ENCODE measurements at regions not wholly inside any gene's neighbourhood (a gene's known extent, or its start where the extent isn't known, plus 50 kb on each side); places are given as distances from the start of the nearest gene placed in this dataset.

DNA sequence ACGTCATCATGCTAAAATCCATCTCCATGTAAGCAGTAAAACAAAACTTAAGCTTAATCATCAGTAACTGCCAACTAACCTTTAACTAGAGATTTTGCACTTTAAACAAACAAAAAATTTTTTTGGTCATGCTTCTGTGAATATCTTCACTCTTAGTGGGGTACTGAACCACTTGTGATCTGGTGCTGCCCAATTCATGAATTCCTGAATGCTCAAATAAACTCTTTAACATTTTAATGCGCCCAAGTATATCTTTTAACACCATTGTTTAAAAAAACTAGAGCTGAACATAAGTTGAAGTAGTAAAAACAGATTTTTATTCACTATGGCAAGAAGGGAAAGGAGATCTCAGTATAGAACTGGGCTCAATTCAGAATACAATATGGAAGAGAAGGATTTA lies 196.9 kb upstream of the USP24 start:
- no peak for DNase-seq (ENCODE audit: low spot score in 2 of 2)
- no peaks in the 10 kb centered on the region for H3K9me3 ChIP-seq
- WGBS, result 87% methylated on average over 2 of the region's 2 CpGs

DNA sequence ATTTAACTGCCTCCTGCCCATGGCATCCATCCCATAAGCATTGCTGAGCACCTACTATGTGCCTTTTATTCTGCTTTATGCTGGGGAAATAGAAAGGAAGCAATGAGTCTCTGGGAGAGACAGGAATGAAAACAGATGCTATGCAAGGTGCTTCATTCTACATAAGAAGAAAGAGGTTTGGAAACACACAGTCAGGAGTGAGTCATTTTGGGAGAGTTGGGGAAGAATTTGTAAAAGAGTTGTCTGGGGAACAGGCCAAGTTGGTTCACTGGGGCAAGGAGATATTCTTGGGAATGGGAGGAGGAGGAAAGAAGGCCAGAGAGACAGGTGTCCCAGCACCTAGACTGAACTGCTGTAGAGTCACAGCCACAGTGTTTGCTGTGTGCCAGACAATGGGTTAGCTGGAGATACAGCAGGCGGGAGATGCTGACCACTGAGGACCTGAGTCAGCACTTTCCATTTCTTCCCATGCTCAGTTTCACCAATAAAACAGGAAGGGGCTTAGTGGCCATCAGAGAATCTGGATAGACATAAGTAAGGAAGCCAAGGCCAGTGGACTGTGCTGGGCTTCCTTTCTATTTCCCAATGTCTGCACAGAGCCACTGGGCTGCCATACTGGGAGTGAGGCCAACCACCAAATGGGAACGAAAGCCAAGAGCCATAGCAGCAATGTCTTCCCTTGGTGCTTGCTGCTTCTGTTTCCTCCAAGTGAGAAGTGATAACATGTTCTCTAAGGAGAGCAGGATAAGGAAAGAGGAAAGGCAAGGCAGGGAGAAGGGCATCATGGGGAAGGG lies 187.7 kb upstream of the USP24 start:
- Histone ChIP-seq H3K4me3 (no peak overlapping the region), H3K36me3 (no peaks in the 10 kb centered on the region), H3K4me1 (peaks cover 7% of the 10 kb centered on the region), H3K9me3 (no peaks in the 10 kb centered on the region), H3K27me3 (no peaks in the 10 kb centered on the region), H3K27ac (no peak overlapping the region)
- 94% methylated on average over 2 of the region's 2 CpGs for WGBS
- TF ChIP-seq, protein P1, sequence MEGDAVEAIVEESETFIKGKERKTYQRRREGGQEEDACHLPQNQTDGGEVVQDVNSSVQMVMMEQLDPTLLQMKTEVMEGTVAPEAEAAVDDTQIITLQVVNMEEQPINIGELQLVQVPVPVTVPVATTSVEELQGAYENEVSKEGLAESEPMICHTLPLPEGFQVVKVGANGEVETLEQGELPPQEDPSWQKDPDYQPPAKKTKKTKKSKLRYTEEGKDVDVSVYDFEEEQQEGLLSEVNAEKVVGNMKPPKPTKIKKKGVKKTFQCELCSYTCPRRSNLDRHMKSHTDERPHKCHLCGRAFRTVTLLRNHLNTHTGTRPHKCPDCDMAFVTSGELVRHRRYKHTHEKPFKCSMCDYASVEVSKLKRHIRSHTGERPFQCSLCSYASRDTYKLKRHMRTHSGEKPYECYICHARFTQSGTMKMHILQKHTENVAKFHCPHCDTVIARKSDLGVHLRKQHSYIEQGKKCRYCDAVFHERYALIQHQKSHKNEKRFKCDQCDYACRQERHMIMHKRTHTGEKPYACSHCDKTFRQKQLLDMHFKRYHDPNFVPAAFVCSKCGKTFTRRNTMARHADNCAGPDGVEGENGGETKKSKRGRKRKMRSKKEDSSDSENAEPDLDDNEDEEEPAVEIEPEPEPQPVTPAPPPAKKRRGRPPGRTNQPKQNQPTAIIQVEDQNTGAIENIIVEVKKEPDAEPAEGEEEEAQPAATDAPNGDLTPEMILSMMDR (IDR thresholded peaks at IDR 0.05), result no peak
- TF ChIP-seq POLR2A (IDR thresholded peaks at IDR 0.05), result no peak
- TF ChIP-seq POLR2AphosphoS5 (IDR thresholded peaks at IDR 0.05), result no peak
- TF ChIP-seq EP300 (IDR thresholded peaks at IDR 0.05), result no peak
- DNase-seq (ENCODE audit: low spot score in 2 of 2), result no peak

More for the DNA sequence above, 196.9 kb upstream of the USP24 start:
- Histone ChIP-seq H3K27me3 (no peaks in the 10 kb centered on the region), H3K4me1 (no peaks in the 10 kb centered on the region), H3K27ac (no peak overlapping the region), H3K36me3 (no peaks in the 10 kb centered on the region), H3K4me3 (no peak overlapping the region)
- TF ChIP-seq POLR2A (IDR thresholded peaks at IDR 0.05), result no peak
- no peak for TF ChIP-seq POLR2AphosphoS5 (IDR thresholded peaks at IDR 0.05)
- TF ChIP-seq, protein P1 (IDR thresholded peaks at IDR 0.05), result no peak
- no peak for TF ChIP-seq EP300 (IDR thresholded peaks at IDR 0.05)

DNA sequence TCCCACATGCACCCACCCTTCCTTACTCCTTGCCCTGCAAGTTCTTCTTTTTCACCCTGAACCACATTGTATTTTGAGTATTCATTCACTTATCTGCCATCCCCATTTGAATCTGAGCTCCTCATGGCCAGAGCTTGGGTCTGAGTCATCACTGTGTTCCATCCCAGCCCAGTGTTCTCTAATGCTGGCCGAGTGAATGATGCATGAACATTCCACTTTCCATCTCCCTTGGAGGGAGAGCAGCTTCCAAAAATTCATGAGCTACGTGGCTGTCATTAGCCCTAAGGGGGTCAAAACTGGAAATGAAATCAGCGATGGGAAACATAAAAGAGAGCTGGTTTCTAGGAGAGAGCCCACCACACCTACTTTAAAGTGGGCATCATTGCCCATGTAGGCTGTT lies 187.0 kb upstream of the USP24 start:
- DNase-seq (ENCODE audit: low spot score in 2 of 2), result no peak
- Histone ChIP-seq H3K9me3 (no peaks in the 10 kb centered on the region), H3K27ac (no peak overlapping the region), H3K27me3 (no peaks in the 10 kb centered on the region), H3K36me3 (no peaks in the 10 kb centered on the region), H3K4me1 (peaks cover 7% of the 10 kb centered on the region), H3K4me3 (no peak overlapping the region)
- TF ChIP-seq, protein P1 (IDR thresholded peaks at IDR 0.05), result no peak
- no peak for TF ChIP-seq POLR2A (IDR thresholded peaks at IDR 0.05)
- TF ChIP-seq EP300 (IDR thresholded peaks at IDR 0.05), result no peak
- no peak for TF ChIP-seq POLR2AphosphoS5 (IDR thresholded peaks at IDR 0.05)
- WGBS, result 32% methylated on average over 3 of the region's 3 CpGs

DNA sequence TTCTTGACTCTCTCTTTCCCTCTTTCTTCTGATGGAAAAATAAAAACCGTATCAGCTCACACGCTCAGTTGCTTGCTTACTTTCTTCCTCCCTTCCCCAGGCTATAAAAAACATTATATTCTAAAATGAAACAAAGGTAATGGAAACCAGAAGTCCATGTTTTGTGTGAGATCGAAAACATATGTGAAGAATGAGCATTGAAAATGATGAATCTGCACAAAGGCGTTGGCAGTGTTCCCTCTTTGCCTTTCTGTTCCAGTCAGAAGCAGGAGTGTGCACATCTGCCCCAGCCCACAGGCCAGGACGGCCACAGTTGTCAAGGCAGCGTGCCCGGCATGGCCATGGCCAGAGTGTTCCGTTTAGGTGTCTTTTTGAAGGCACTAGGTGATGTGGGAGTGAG lies 185.3 kb upstream of the USP24 start:
- WGBS, result 44% methylated on average over 8 of the region's 8 CpGs
- H3K27ac ChIP-seq, result no peak overlapping the region
- peaks cover 11% of the 10 kb centered on the region for H3K4me1 ChIP-seq
- no peak overlapping the region for H3K4me3 ChIP-seq
- H3K9me3 ChIP-seq, result no peaks in the 10 kb centered on the region
- TF ChIP-seq EP300 (IDR thresholded peaks at IDR 0.05) (no peak), POLR2A (IDR thresholded peaks at IDR 0.05) (no peak)
- no peaks in the 10 kb centered on the region for H3K36me3 ChIP-seq
- H3K27me3 ChIP-seq, result no peaks in the 10 kb centered on the region
- DNase-seq (ENCODE audit: low spot score in 2 of 2), result no peak

DNA sequence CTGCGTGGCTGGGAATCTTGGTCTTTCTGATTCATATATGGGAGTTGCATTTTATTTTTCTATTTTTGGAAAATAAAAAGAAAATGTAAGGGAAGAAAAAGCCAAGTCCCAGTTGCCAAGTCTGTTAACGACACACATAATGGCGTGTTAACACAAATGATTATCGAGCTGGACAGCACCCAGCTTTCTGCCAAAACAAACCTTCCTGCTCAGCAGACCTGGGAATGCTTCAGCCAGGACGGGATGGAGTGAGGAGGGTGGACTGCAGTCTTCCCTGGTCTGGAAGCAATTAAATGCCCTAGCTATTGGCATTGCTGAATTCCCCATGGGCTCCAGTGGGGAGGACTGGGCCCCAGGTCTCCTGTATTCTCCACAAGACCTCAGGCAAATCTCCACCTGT lies 184.2 kb upstream of the USP24 start:
- WGBS, result 19% methylated on average over 5 of the region's 5 CpGs
- Histone ChIP-seq H3K27ac (no peak overlapping the region), H3K4me3 (no peak overlapping the region), H3K36me3 (no peaks in the 10 kb centered on the region), H3K9me3 (no peaks in the 10 kb centered on the region), H3K4me1 (peaks cover 11% of the 10 kb centered on the region), H3K27me3 (no peaks in the 10 kb centered on the region)
- no peak for TF ChIP-seq POLR2A (IDR thresholded peaks at IDR 0.05)
- TF ChIP-seq, protein P1 (IDR thresholded peaks at IDR 0.05), result no peak
- TF ChIP-seq POLR2AphosphoS5 (IDR thresholded peaks at IDR 0.05), result no peak
- no peak for TF ChIP-seq EP300 (IDR thresholded peaks at IDR 0.05)
- no peak for DNase-seq (ENCODE audit: low spot score in 2 of 2)

Measured in suprapubic skin (tissue), 4 donors.